ENCODE measurements at regions not wholly inside any gene's neighbourhood (a gene's known extent, or its start where the extent isn't known, plus 50 kb on each side); places are given as distances from the start of the nearest gene placed in this dataset.
A peak's percentile ranks its signal among the peaks of the same experiment; 100 is the strongest.
"Not testable (repeated sequence)": the region's sequence is repeated elsewhere in the genome, so short reads cannot be mapped to it uniquely, and the experiment has no call there.

GRCh38 chr4:28241021-28241420, 1380.4 kb downstream of the STIM2 start:
- DNase-seq = peak; percentile 11

DNA sequence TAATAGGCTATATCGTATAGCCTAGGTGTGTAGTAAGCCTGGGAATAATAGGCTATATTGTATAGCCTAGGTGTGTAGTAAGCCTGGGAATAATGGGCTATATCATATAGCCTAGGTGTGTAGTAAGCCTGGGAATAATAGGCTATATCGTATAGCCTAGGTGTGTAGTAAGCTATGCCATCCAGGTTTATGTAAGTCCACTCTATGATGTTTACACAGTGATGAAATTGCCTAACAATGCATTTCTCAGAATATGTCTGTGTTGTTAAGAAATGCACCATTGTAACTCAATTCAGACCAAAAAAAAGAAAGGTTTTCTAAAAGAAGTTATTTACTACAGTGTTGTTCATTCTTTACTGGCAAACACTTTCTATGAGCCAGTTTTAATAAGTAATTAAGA, 1387.2 kb downstream of the STIM2 start:
- no peak for DNase-seq

GRCh38 chr4:28248269-28248668, 1387.6 kb downstream of the STIM2 start:
- no peak for DNase-seq

GRCh38 chr4:28250646-28251045, 1390.0 kb downstream of the STIM2 start:
- DNase-seq = no peak

DNA sequence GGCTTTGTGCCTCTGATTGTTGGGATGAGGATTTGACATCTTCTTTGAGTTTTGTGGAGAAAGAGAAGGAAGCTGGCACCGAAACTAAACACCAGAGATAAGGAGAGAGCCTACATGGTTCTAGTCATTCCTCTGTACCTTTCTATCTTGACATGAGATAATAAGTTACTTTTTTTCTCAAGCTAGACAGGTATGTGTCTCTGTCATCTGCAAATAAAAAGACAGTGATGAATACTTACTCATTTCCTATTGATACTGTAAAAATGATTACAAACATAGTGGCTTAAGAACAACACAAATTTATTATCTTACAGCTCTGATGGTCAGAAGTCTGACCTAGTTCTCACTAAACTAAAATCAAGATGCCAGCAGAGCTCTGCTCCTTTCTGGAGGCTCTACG, 1391.2 kb downstream of the STIM2 start:
- no peak for DNase-seq

- no peak for DNase-seq
Measured at GRCh38 chr4:28254003-28254402, 1393.4 kb downstream of the STIM2 start.

DNA sequence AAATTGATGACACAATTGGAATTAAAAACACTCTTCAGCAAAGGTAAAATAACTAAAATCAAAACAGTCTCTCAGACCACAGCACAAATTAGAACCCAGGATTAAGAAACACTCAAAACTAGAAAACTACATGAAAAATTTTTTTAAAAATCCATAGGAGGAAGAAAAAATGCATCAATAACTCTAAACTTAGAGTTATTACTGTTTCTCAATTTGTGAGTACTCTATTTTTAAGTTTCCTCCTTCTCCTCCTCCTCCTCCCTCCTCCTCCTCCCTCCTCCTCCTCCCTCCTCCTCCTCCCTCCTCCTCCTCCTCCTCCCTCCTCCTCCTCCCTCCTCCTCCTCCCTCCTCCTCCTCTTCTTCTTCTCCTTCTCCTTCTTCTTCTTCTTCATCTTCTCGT, 1395.7 kb downstream of the STIM2 start:
- no peak for DNase-seq

- no peak for DNase-seq
Measured at GRCh38 chr4:28259951-28260350, 1399.3 kb downstream of the STIM2 start.

DNA sequence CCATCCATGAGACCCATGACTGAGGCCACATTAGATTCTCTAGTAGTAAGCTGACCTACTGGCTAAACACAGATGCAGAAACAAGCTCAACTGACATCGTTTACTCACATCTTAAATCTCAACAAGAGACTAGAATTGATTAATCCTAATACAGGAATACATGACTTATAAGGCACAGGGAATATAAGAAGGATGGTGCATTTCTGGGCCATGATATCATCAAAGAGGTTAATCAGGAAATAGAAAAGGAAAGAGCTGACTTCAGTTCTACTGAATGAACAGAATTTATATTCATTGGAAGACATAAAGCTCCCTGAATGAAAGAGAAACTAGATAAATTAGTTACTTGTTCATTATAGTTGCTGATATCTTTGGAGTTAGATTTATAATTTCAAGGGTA, 1406.5 kb downstream of the STIM2 start:
- DNase-seq = no peak

DNA sequence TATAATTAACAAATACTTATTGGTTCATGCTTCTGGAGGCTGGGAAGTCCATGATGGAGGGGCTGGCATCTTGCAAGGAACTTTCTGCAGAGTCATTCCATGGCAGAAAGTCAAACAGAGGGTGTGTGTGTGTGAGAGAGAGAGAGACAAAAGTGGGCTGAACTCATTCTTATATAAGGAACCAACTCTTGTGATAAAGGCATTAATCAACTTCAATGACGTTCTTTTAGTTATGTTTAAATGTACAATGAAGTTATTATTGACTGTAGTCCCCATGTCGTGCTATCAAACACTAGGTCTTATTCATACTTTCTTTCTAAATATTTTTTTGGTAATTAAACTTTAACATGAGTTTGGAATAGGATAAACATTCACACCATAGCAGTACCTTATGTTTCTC, 1408.8 kb downstream of the STIM2 start:
- DNase-seq = no peak

- no peak for DNase-seq
Measured at GRCh38 chr4:28277931-28278330, 1417.3 kb downstream of the STIM2 start.

DNA sequence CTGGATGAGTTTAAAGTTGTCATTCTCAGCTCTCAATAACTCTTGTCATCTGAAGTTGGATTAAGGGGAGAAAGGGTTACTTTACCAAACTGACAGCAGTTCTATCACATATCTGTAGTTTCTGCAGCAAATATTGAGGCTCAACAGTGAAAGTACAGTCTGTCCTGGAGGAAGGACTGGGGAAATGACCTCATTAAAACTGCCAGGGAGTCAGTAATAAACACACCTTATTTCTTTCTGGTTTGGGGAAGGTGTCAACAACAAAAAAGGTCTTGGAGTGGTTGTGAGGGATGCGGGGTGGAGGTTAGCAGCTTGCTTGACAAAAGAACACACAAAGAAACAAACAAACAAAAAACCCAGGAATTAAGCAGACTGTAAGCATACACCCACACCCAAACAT, 1418.0 kb downstream of the STIM2 start:
- DNase-seq = no peak

DNA sequence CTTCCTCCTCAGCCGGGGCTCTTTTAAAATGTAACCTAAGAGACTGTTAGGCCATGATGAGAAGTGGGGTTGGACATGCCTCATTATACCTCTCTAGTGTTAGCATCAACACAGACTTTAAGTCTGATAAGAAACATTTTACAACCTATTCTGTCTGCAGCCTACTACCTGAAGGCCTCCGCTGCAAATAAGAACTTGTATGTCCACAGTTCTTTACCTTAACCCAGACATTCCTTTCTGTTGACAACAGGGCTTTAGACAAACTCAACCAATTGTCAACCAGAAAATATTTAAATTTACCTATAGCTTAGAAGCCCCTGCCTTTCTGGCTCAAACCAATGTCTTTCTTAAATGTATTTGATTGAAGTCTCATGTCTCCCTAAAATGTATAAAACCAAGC, 1418.6 kb downstream of the STIM2 start:
- no peak for DNase-seq

- not testable (repeated sequence) for DNase-seq
Measured at GRCh38 chr4:28286266-28286665, 1425.6 kb downstream of the STIM2 start.

DNA sequence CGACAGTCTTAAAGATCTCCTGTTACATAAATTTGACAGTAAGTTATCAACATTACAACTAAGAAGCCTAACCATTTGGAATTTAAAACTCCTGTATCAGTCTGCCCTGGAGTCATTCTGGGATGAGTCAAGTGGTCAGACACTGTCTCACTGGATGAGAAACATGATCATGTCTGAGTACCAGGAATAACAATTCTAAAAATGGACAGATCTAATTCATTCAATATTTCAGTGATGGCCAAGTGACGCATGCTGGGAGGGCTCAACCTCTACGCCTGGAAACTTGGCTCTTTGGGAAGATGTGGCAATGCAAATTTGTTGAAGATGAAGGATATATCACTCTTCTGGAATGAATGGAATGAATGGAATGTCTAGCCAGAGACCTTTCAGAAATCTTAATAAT, 1427.2 kb downstream of the STIM2 start:
- peak; percentile 94 for DNase-seq

GRCh38 chr4:28296239-28296638, 1435.6 kb downstream of the STIM2 start:
- DNase-seq = no peak

DNA sequence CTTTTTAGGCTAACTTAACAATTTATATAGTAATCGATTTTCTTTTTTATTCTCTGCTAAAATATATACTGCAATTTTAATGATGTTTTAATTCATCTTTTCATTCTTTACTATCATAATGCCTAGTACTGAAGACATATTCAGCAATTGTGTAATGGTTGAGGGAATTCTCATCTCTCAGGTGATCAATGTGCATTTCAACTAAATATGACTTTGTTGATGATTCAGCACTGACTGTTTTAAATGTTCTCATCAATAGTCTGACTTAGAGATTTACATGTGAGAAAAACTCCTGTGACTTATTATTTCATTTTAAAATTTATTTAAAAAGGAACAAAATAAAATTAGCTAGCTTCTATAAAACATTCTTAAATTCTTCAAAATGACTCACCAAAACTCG, 1450.3 kb downstream of the STIM2 start:
- DNase-seq = peak; percentile 7

GRCh38 chr4:28312497-28312896, 1451.9 kb downstream of the STIM2 start:
- DNase-seq = not testable (repeated sequence)

GRCh38 chr4:28313729-28314713, 1453.4 kb downstream of the STIM2 start:
- DNase-seq = no peak

GRCh38 chr4:28317221-28317620, 1456.6 kb downstream of the STIM2 start:
- no peak for DNase-seq

- DNase-seq = no peak
Measured at GRCh38 chr4:28334249-28334648, 1473.6 kb downstream of the STIM2 start.

DNA sequence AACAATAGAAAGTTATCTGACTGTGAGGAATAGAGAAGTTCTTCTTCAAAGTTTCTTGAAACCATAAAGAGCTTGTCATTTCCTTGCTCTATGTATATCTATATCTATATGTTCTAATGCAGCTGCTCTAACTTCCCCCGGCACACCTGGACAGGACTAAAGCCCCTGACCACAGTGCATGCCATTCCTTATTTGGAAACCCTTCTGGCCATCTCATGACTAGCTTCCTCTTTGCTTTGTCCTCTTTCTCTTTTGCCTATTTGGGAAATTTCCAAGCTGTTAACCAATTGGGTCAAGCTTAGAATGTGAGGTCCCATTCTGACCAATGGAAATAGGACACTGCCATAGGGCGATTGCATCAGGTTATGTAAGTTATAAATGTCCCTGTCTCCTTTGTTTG, 1481.1 kb downstream of the STIM2 start:
- DNase-seq = no peak

- DNase-seq = peak; percentile 65
Measured at GRCh38 chr4:28350485-28350884, 1489.8 kb downstream of the STIM2 start.

DNA sequence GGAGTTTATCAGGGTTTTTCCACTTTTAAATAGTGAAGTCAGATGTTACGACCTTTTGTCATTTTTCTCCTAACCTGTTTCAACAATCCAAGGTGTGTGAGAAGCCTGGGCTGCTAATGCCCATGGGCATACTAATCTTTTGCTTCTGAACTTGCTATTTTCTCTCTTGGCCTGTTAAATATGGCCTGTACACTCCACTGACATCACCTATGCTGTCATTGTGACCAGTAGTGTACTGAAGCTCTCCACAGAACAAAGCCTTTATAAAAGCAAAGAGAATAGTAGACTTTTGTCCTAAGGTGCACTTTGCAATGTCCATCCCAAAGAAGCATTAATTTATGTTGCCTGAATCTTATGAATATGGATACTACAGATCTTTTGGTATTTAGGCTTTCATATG, 1490.5 kb downstream of the STIM2 start:
- DNase-seq = no peak

- DNase-seq = no peak
Measured at GRCh38 chr4:28351826-28352225, 1491.2 kb downstream of the STIM2 start.

All from HCEC 1CT (cell line).